WTC11 (cell line): ENCODE measurements at regions not wholly inside any gene's neighbourhood (a gene's known extent, or its start where the extent isn't known, plus 50 kb on each side); places are given as distances from the start of the nearest gene placed in this dataset.

Experiments
- ATAC-seq: fragments of 200-7000 bp; cut with Tn5 transposase; 2 replicates; pipeline ENCODE4 v1.10.0; 2021; ENCODE audit warnings: mild to moderate bottlenecking, moderate library complexity
- CTCF ChIA-PET: fragments of 300-600 bp; sonication (Branson Sonifier 250); formaldehyde crosslinking; loops from one replicate; lab custom pipeline; 2021; ENCODE audit warnings: antibody characterized with exemption; lab: Charles Lee
- POLR2A ChIA-PET: fragments of 350-600 bp; sonication (Branson Sonifier 250); formaldehyde crosslinking; loops from one replicate; lab custom pipeline; 2021; ENCODE audit warnings: antibody characterized with exemption; lab: Charles Lee
- DNase-seq: peaks from one replicate; pipeline ENCODE4 v3.0.0; 2021; ENCODE audit warnings: low spot score
- H3K27ac Mint-ChIP-seq: 2 replicates; pipeline ENCODE4 v1.8.0; 2021; ENCODE audit warnings: mixed read lengths
- H3K27me3 Mint-ChIP-seq: 2 replicates; pipeline ENCODE4 v1.8.0; 2021; ENCODE audit warnings: low read depth, mild to moderate bottlenecking, moderate library complexity, mixed read lengths
- H3K36me3 Mint-ChIP-seq: 2 replicates; pipeline ENCODE4 v1.8.0; 2021; ENCODE audit warnings: mixed read lengths
- H3K4me1 Mint-ChIP-seq: 2 replicates; pipeline ENCODE4 v1.8.0; 2022; ENCODE audit warnings: mixed read lengths
- H3K4me3 Mint-ChIP-seq: 2 replicates; pipeline ENCODE4 v1.8.0; 2021; ENCODE audit warnings: mild to moderate bottlenecking, moderate library complexity, mixed read lengths
- H3K9me3 Mint-ChIP-seq: 2 replicates; pipeline ENCODE4 v1.8.0; 2021; ENCODE audit warnings: mixed read lengths
- AR ChIP-seq: fragments of 250-450 bp; sonication (Bioruptor Pico); IDR thresholded peaks from 2 replicates; pipeline ENCODE4 v1.9.0; 2021; ENCODE audit warnings: mild to moderate bottlenecking
- ARID4B ChIP-seq: sonication (generic); formaldehyde crosslinking; IDR thresholded peaks from 2 replicates; pipeline ENCODE4 v1.8.0; 2023; ENCODE audit warnings: missing genetic modification reagents, mild to moderate bottlenecking, borderline replicate concordance
- ATF2 ChIP-seq: sonication (generic); formaldehyde crosslinking; IDR thresholded peaks from 2 replicates; pipeline ENCODE4 v1.8.1; 2022; ENCODE audit warnings: low read depth, missing genetic modification reagents, borderline replicate concordance
- ATF3 ChIP-seq: sonication (generic); formaldehyde crosslinking; conservative IDR thresholded peaks from 2 replicates; pipeline ENCODE4 v1.8.1; 2022; ENCODE audit warnings: mild to moderate bottlenecking, missing genetic modification reagents
- CDX4 ChIP-seq: fragments of 250-450 bp; sonication (Bioruptor Pico); IDR thresholded peaks from 2 replicates; pipeline ENCODE4 v1.9.0; 2021; ENCODE audit warnings: moderate library complexity, mild to moderate bottlenecking, inconsistent platforms, borderline replicate concordance
- EMX1 ChIP-seq: fragments of 250-450 bp; sonication (Bioruptor Pico); IDR thresholded peaks from 2 replicates; pipeline ENCODE4 v1.8.0; 2021; ENCODE audit warnings: mild to moderate bottlenecking
- GTF2I ChIP-seq: fragments of 250-450 bp; sonication (Bioruptor Pico); conservative IDR thresholded peaks from 2 replicates; pipeline ENCODE4 v1.4.0; 2021; ENCODE audit warnings: mild to moderate bottlenecking
- NFE2L1 ChIP-seq: sonication (generic); formaldehyde crosslinking; IDR thresholded peaks from 2 replicates; pipeline ENCODE4 v1.8.1; 2023; ENCODE audit warnings: missing genetic modification reagents
- NR1H2 ChIP-seq: sonication (generic); formaldehyde crosslinking; IDR thresholded peaks from 2 replicates; pipeline ENCODE4 v1.9.0; 2021; ENCODE audit warnings: mild to moderate bottlenecking, moderate library complexity, missing genetic modification reagents
- RELA ChIP-seq: sonication (generic); formaldehyde crosslinking; IDR thresholded peaks from 2 replicates; pipeline ENCODE4 v1.8.1; 2022; ENCODE audit warnings: missing genetic modification reagents, mild to moderate bottlenecking, borderline replicate concordance
- SP1 ChIP-seq: sonication (generic); formaldehyde crosslinking; conservative IDR thresholded peaks from 2 replicates; pipeline ENCODE4 v1.8.1; 2022; ENCODE audit warnings: missing genetic modification reagents
- TCF7 ChIP-seq: sonication (generic); formaldehyde crosslinking; IDR thresholded peaks from 2 replicates; pipeline ENCODE4 v1.8.0; 2022; ENCODE audit warnings: mild to moderate bottlenecking, low read depth, missing genetic modification reagents, moderate library complexity
- TEAD1 ChIP-seq: sonication (generic); formaldehyde crosslinking; IDR thresholded peaks from 2 replicates; pipeline ENCODE4 v1.8.0; 2022; ENCODE audit warnings: mild to moderate bottlenecking, missing genetic modification reagents
- USF2 ChIP-seq: sonication (generic); formaldehyde crosslinking; IDR thresholded peaks from 2 replicates; pipeline ENCODE4 v1.8.1; 2023; ENCODE audit warnings: mild to moderate bottlenecking, missing genetic modification reagents, moderate library complexity
- ZBTB43 ChIP-seq: sonication (generic); formaldehyde crosslinking; IDR thresholded peaks from 2 replicates; pipeline ENCODE4 v1.8.1; 2023; ENCODE audit warnings: mild to moderate bottlenecking, missing genetic modification reagents
- ZNF263 ChIP-seq: sonication (generic); formaldehyde crosslinking; IDR thresholded peaks from 2 replicates; pipeline ENCODE4 v1.8.1; 2022; ENCODE audit warnings: low read depth, mild to moderate bottlenecking, moderate library complexity, missing genetic modification reagents
- ZNF423 ChIP-seq: fragments of 250-450 bp; sonication (Bioruptor Pico); IDR thresholded peaks from 2 replicates; pipeline ENCODE4 v2.1.2; 2022; ENCODE audit warnings: mild to moderate bottlenecking, moderate library complexity
- ZNF671 ChIP-seq: fragments of 250-450 bp; sonication (Bioruptor Pico); IDR thresholded peaks from 2 replicates; pipeline ENCODE4 v1.8.0; 2021; ENCODE audit warnings: mild to moderate bottlenecking
- ZSCAN18 ChIP-seq: fragments of 250-450 bp; sonication (Bioruptor Pico); IDR thresholded peaks from 2 replicates; pipeline ENCODE4 v2.1.2; 2022; ENCODE audit warnings: mild to moderate bottlenecking, moderate library complexity

- TF ChIP-seq AR (CRISPR knock-in tag) (no peak), RELA (no peak), NR1H2 (CRISPR knock-in tag) (no peak), TCF7 (CRISPR knock-in tag) (no peak), ATF3 (CRISPR knock-in tag) (no peak), GTF2I (CRISPR knock-in tag) (no peak)
Observed at GRCh38 chr1:234914606-234915290, 213.9 kb downstream of the TOMM20 start (continued).

- ChIA-PET POLR2A (no interaction called here), CTCF (interaction anchor here (0.7 kb wide), 1 partner anchor 44 kb away, joined by 3 read pairs; no protein-coding TSS in a partner anchor)
- peaks cover 10% of the 10 kb centered on the region for H3K9me3 Mint-ChIP-seq
- H3K4me1 Mint-ChIP-seq = peaks cover 55% of the 10 kb centered on the region
- ATAC-seq = no peak
- peak; percentile 26 for DNase-seq
- H3K27ac Mint-ChIP-seq = peak overlapping the region; percentile 35; the same call in 1 of the 2 replicates
- peaks cover 18% of the 10 kb centered on the region for H3K27me3 Mint-ChIP-seq
- H3K36me3 Mint-ChIP-seq = peaks cover 4% of the 10 kb centered on the region; the same call in 1 of the 2 replicates
- peak overlapping the region; percentile 36; the same call in 1 of the 2 replicates for H3K4me3 Mint-ChIP-seq
- no peak for TF ChIP-seq NFE2L1 (CRISPR knock-in tag)
- TF ChIP-seq ZNF263 (CRISPR knock-in tag) = no peak
- peak; percentile 99 for TF ChIP-seq ZNF423 (CRISPR knock-in tag)
- TF ChIP-seq ZSCAN18 = no peak
- 0 out of 2 replicates have a peak, but pooled peaks have one; percentile 26 for TF ChIP-seq SP1 (CRISPR knock-in tag)
- no peak for TF ChIP-seq ZBTB43
- no peak for TF ChIP-seq CDX4 (CRISPR knock-in tag)
- TF ChIP-seq EMX1 (CRISPR knock-in tag) = peak; percentile 49; the same call in 1 of the 2 replicates
- no peak for TF ChIP-seq USF2 (CRISPR knock-in tag)
- TF ChIP-seq ZNF671 (CRISPR knock-in tag) = no peak
- no peak for TF ChIP-seq ATF2 (CRISPR knock-in tag)
- TF ChIP-seq GTF2I (CRISPR knock-in tag) = no peak
- TF ChIP-seq TEAD1 (CRISPR knock-in tag) = peak; percentile 72; the same call in 1 of the 2 replicates
- TF ChIP-seq ARID4B (CRISPR knock-in tag) = 0 out of 2 replicates have a peak, but pooled peaks have one; percentile 21
Observed at GRCh38 chr1:234913771-234914170, 214.9 kb downstream of the TOMM20 start.
